GM19397 (cell line): ENCODE measurements at regions not wholly inside any gene's neighbourhood (a gene's known extent, or its start where the extent isn't known, plus 50 kb on each side); places are given as distances from the start of the nearest gene placed in this dataset.

Source experiments
- ATAC-seq: cut with Tn5 transposase; IDR thresholded peaks from one replicate; pipeline ENCODE4 v1.9.1; 2021; ENCODE audit warnings: mild to moderate bottlenecking, moderate library complexity; ENCODE audit not compliant: unreplicated experiment

DNA sequence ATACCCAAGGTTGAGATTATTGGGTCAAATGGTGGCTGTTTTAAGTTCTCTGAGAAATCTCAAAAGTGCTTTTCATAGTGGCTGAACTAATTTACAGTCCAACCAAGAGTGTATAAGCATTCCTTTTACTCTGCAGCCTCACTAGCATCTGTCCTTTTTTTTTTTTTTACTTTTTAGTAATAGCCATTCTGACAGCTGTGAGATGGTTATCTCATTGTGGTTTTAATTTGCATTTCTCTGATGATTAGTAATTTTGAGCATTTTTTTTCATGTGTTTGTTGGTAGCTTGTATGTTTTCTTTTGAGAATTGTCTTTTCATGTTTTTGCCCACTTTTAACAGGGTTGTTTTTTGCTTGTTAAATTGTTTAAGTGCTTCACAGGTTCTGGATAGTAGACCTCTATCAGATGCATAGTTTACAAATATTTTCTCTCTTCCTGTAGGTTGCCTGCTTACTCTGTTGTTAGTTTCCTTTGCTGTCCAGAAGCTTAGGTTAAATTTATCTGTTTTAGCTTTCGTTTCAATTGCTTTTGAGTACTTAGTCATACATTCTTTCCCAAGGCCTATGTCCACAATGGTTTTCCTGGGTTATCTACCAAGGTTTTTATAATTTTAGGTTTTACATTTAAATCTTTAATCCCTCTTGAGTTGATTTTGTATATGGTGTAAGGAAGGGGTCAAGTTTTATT is 881.3 kb upstream of the SEL1L start:
- peak; percentile 44 for ATAC-seq

DNA sequence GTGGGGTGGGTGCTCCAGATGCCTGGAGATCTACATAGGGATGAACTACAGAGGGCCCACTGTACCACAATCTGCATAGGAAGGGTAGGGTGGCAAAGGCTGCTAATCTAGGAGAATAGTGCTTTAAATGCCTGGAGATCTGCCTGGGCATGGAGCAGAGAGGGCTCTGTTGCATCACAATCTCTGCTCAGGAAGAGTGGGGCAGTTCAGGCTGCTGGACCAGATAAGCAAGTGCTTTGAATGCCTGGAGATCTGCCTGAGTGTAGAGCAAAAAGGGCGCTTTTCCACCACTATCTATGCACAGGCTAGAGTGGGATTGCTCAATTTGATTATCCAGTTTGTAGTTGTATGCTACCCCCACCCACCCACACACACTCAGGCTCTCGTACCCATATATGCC is 886.3 kb upstream of the SEL1L start:
- ATAC-seq = no peak

DNA sequence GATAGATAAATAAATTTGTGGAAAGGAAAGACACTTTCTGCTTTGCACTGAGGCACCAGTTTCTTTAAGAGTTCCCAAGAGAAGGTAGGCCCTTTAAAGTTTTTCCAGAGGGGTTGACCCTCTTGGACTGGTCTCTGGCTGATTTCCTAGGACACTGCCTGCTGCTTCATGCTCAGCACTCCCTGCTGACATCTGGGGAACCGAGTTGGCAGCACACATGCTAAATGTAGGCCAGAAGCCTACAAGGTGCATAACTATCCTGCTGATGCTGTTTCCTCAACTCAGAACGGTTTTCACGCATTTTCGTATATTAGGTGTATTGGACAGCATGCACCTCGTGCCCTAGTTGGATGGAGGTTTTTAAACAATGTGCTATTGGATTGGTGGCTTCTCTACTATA is 887.2 kb upstream of the SEL1L start:
- no peak for ATAC-seq

DNA sequence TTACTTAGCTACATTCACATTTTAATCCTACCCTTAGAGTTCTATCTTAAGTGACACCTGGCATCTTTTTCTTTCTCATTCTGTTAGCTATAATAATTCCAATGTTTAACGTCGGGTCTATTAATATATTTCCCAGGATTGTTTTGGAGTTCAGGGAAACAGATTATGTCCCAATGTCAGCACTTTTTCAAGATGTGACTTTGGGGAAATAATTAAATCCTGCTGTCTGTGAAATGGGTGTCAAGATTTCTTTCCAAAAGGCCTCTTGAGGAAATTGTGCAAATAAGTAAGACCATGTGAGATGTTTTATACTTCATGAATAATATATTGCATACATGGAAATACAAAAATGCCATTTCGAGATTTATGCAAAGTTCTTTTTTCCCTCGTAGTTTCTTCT is 887.6 kb upstream of the SEL1L start:
- ATAC-seq = no peak

DNA sequence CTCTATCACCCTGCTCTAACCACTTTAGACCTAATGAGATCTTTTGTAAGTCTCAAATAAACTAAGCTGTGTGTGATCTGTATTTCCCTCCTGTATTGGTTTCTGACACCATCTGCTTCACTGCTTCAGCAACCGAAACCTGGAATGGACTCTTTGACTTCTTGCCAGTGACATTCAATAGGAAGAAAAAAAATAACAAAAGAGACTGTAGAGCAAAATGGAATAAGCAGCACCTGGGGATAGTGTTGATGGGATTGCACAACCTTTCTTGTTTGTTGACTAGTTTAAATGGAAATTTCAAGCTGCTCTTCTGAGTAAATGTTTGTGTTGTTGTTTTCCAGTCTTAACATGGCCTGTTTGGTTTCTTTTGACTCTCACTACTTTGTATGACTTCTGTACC is 888.6 kb upstream of the SEL1L start:
- ATAC-seq = no peak

DNA sequence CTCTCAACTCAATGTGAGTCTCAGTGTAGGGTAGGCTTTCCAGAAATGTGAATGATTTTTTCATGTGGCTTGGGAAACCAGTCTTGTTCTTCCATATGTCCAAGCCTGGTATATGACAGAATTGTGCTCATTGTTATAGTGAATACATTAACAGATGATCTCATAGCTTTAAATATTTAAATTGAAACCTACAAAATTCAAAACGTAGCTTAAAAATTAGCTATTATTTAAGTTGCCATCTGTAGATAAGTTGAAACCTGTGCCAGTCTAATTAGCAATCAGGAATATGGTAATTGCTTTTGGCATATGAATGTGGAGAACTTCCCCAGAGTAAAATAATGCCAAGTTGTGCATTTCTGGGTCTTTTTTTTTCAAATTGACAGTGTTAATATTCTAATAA is 891.6 kb upstream of the SEL1L start:
- ATAC-seq = no peak

DNA sequence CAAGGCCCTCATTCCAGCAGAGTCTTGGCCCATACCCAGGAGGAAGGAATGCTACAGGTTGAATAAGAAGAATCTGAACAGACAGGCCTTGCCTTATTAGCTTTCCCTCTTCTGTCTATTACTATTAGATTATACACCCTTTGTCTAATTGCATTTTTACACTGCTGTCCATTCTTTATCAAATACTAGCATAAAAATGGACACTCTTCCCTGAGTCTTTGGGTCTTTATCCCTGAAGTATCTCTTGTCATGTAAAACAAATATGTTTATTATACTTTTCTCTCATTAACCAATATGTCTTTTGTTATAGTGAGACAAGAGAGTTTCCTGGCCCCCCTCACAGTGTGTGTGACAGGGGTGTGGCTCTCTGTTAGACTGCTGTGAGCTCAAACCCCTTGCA is 897.4 kb upstream of the SEL1L start:
- no peak for ATAC-seq

DNA sequence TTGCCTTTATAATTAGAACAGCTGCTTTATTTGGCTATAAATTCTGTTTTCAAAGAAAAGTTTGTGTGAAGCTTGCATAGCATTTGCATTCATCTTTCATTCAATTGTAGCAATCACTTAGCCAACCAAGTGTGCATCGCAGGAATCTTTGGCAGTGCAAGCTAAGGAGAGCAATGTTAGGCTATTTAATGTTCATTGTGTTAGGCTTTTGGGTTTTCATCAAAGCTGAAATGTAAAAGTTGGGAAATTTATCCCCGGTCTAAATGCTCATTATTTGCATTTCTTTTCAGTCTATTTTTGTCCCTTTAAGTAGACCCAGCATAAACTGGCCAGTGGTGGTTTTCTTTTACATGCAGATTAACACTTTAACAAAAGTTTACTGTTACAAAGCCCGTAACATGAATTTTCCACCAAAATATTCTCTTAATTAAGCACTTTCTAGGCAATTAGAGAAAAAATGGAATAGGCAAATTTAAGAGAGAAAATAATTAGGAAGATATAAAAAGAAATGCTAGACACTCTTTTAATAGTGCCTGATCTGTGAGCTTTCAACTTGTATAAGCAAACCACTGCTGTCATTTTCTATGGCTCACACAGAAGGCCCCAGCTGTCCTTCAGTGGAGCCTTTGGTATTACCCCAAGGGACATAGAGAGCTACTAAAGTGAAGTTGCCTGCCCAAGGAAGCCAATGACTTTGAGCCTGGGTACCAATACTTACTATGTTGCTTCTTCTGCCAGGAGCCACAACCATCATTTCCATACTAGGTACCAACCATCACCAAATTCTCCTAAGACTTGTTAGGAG is 898.9 kb upstream of the SEL1L start:
- no peak for ATAC-seq

DNA sequence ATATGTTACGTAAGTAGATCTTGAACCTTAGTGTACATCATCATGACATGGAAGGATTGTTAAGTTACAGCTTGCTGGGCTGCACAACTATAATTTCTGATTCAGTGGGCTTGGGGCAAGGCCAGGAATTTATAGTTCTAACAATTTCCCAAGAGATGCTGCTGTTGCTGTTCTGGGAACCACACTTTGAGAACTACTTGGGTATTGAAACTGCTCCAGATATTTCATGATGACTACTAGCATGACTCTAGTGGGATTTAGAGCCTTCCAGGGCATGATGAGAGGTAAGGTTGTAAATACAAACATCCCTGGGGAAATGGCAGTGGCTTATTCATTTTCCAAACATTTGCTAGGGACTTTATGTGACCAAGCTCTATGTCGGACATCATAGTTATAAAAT is 904.8 kb upstream of the SEL1L start:
- ATAC-seq = no peak

DNA sequence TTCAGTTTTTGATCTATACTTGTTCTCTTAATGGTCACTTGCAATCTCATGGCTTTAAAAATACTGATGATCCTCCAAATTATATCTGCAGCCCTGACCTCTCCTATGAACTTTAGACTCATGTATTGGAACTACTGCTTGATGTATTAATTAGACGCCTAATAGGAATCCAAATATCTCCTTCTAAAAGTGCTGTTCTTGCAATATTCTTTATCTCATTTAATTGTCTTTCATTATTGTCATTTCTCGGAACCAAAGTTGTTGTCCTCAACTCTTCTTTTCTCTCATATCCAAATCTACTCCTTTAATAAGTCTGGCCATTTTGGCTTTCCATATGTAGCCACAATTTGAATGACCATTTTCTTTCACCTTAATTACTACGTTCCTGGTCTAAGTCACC is 907.6 kb upstream of the SEL1L start:
- ATAC-seq = no peak

DNA sequence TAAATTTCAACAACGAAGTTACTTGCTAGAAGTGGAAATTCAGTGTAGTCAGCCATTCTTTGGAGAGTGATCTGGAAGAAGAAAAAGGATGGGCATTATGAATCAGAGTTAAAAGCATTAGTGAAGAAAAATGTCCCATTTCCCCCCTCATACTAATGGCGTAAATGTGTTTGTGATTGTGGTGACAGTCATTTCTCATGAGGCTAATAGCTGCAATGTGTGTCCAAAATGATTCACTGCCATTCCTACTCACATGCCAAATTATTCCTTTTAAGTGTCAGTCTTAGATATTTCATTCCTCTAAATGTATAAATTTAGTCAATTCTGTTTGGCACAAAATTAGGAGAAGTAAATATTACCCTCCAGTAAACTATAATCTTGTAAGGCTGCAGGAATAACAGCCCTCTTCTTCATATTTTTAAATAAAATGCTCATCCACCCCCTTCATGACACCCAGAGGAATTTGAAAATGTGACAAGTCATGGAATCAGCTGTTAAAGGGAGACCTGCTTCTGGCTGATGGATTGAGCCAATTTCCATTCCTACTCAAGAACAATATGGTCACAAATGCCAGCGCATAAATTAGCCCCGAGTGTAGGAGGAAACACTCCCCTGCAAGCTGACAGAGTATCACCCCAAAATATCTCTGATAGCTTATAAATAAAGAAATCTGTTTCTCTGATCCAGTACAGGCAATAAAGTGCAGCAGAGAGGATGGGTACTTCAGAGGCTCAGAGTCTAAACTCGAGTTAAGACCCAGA is 912.3 kb upstream of the SEL1L start:
- no peak for ATAC-seq

DNA sequence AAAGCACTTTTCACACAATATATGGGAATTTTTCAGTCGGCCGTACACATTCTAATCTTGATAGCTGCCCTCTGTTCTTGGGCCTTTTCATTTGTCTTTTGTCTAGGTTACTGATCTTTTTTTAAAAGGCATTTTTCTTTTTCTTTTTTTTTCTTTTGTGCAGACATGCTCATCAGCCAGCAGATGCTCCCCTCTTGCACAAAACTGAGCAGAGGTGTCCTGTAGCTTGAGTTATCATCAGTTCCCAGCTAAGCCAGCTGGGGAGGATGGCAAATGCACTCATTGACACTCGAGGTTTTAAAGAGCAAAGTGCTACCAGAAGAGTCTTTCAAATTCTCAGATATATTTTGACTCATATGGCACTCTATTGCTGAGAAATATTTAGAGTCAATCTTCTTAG is 913.9 kb upstream of the SEL1L start:
- ATAC-seq = no peak

DNA sequence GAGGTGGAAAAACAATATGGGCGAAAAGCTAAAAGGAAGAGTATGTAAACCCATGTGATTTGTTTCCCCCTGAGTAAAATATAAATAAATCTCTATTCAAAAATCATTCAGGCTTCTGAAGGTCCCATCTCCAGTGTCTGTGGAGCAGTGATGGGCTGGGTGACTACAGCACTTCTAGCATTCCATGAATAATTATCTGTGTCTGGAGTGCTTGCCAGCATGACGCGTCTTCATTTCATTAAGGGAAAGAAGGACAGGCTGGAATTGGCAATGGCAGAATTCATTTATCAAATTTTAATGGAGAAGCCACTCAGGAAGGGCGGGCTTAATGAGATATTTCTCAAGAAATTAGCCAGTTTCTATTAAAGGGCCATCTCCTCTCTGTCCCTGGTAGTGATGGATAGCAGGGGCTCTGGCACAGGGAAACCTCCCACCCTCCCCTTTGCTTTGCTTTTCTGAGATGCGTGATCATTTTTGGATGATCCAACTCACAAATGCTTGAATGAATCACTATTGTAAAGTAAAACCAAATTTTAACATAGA is 916.3 kb upstream of the SEL1L start:
- no peak for ATAC-seq

DNA sequence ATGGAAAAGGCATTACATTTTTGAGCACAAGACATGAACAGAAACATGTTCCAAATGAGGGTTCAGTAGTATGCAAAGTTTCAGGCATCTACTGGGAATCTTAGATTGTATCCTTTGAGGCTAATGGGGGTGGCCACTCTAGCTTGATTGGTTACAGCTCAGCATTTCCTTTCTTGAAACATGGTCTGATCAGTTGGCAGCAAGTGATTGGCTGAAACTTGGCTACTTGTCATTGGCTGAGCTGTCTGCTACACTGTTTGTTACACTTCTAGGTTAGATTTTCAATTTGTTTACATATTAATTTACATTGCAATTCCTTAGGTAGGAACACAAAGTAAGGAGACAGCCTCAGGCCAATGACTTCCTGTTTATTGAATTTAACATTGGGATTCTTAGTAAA is 918.0 kb upstream of the SEL1L start:
- ATAC-seq = no peak

DNA sequence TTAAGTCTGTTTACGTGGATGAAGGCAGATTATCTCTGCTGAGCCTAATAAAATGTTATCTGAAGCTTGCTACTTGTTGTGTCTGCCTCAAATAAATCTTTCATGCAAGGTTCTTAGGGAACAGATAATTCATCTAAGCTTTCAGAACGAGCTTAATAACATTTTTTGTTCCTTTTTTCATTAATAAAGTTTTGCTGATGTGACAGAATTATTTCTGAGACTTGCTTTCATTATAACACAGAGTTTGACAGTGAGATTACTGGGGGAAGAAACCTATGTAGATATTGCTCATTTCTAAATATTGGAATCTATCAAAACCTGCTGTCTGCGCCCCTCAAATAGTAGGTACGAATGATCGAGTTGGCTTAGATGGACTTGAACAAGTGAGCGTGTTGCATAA is 948.7 kb upstream of the SEL1L start:
- ATAC-seq = no peak

DNA sequence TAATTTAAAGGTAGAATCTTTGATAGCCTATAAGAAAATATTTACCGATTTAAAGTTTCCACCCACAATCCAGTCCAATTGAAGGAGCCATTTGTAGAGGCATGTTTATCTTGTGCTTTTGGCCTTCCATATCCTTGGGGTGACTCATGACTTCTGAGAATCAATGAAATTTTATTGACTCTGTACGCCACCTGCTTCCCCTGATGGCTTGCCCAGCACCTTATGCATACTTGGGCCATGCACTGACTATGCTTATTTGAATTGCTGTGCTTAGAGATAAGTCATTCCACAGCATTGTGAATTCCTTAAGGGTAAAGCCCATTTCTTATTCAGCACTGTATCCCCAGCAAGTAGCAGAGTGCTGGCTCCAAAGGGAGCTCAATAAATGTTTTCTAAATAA is 954.8 kb upstream of the SEL1L start:
- ATAC-seq = no peak

DNA sequence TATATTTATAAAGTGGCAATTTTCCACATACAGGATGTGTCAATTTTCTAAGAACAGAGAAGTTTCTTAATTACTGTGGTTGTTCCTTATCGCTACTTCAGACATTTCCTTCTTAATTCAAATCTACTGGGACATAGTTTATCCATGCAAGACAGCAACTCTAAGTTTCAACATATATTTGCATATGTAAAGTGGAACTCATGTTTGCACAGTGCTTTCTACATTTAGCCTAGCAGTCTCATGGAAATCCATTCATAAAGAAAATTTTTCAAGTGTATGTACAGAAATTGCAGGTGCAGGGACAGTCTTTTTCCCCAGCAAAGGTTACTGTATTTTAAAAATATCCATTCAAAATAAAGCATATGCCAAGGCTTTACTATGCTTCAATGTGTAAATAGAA is 956.7 kb upstream of the SEL1L start:
- no peak for ATAC-seq

DNA sequence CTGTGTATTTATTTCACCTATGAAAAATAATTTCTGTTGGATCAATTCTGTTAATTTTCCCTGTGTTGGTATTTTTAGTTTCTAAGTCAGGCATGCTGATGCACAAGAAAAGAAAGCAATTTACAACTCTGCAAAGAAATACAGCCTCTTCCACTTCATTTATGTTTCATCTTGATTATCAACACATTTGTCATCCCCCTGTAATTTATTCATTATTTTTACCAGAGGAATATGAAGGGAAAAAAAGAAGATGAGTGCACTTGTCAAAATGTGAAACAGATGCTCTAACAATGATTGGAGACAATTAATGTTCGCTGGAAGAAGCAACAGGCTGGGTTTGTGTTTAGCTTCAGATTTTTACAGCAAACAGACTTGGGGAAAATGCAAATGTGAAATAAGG is 958.5 kb upstream of the SEL1L start:
- no peak for ATAC-seq

DNA sequence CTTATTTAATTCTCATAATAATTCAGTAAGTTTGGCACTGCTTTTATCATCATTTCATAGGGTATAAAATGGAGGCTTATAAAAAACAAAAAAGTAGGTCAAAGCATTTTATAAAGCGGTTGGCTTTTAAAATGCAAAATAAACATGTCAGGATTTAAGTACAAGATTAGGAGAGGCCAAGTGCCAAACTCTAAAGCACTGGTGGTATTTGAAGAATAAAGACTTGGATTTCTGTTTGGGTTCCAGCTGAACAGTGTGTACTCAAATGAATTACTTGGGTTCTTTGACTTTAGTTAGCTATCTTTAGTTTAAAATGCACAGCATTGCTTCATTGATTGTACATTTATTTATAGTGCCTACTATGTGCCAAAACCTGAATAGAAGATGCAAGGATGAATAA is 966.6 kb upstream of the SEL1L start:
- ATAC-seq = no peak

DNA sequence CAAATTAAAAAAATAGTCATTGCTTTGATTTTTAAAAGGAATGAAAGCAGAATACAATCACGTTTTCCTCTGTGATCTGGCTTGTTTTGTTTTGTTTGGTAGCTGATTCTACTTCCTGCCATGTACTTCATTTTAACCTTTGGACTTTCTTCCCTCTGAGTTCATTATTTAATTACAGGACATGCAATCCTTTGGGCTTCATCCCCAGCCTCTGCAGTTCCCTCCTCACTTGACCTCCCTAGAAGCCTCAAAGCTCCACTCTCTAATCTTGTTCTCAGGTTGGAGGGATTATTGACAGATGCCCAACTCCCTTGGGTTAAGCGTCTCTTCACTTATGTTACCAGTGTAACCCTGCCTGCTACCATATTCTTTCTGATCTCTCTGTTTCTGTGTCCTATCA is 967.9 kb upstream of the SEL1L start:
- ATAC-seq = no peak

DNA sequence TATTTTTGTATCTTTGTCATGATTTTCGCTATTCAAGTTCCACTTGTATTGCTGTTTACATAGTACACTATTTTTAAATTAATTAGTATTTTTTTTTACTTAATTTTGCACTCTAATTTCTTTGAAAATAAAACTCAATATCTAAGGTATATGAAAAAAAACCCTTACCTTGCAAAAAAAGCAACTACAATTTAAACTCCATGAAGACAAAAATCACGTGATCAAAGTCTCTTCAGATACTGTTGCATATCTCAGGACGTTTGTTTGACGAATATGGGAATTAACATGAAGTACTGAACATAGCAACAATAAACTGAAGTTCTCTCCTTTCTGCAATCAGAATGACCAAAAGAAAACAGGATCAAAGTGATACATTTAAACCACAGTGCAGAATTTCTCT is 968.4 kb upstream of the SEL1L start:
- no peak for ATAC-seq

DNA sequence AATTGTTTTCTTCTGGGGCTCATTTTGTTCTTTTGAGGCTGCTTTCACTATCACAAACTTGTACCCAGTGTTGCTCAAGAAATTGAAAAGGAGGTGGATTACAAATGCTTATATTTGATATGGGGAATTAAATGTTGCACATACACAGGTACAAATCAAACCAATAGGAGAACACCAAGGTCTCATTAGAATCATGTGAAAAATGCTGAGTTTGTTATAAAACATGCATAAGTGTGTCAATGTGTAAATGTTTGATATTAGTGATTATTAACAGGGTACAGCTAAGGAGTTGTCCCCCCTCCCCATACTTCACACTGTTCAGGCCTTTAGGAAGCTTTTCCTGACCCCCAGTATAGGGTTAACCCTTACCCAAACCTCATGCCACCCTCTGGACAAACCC is 971.2 kb upstream of the SEL1L start:
- ATAC-seq = no peak
